ENCODE measurements at regions not wholly inside any gene's neighbourhood (a gene's known extent, or its start where the extent isn't known, plus 50 kb on each side); places are given as distances from the start of the nearest gene placed in this dataset.
"Not testable (repeated sequence)": the region's sequence is repeated elsewhere in the genome, so short reads cannot be mapped to it uniquely, and the experiment has no call there.

GRCh38 chrX:40871385-40872082 is 136.2 kb upstream of the MED14 start:
- Histone ChIP-seq H3K9me3 (no peaks in the 10 kb centered on the region), H3K36me3 (no peaks in the 10 kb centered on the region), H3K27ac (no peak overlapping the region), H3K27me3 (no peaks in the 10 kb centered on the region), H3K4me3 (ENCODE audit: low read depth in 1 of 2, low read length in 1 of 2) (no peak overlapping the region), H3K4me1 (ENCODE audit: control insufficient read depth in 1 of 2, insufficient read depth in 1 of 2, low read depth in 1 of 2, low read length in 1 of 2) (no peaks in the 10 kb centered on the region)
- no peak for TF ChIP-seq CTCF (IDR thresholded peaks at IDR 0.05)

- H3K36me3 ChIP-seq: no peaks in the 10 kb centered on the region
- no peak overlapping the region for H3K27ac ChIP-seq
- no peak for TF ChIP-seq CTCF (IDR thresholded peaks at IDR 0.05)
- no peaks in the 10 kb centered on the region for H3K4me1 ChIP-seq (ENCODE audit: control insufficient read depth in 1 of 2, insufficient read depth in 1 of 2, low read depth in 1 of 2, low read length in 1 of 2)
- H3K9me3 ChIP-seq: no peaks in the 10 kb centered on the region
- H3K4me3 ChIP-seq (ENCODE audit: low read depth in 1 of 2, low read length in 1 of 2): no peak overlapping the region
- no peaks in the 10 kb centered on the region for H3K27me3 ChIP-seq
These were observed 137.0 kb upstream of the MED14 start for GRCh38 chrX:40872351-40872750.

DNA sequence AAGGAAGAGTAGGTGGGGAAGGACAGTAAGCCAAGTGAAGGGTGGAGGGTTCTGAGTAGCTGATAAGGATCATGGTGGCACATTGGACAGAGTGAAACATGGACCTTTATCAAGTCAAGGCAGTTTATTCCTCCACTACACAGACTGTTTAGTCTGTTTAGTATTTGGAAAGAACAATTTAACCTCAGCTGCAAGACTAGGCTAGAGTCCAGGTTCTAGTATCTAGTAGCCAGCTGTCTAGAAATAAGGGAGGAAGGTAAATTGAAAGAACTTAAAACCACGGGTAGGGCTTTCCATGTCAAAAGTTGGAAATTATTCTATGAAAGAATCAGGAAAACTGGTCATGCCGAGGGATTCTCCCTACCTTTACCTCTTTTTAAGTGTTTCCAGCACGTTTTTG is 140.1 kb upstream of the MED14 start:
- Histone ChIP-seq H3K27ac (no peak overlapping the region), H3K4me1 (ENCODE audit: control insufficient read depth in 1 of 2, insufficient read depth in 1 of 2, low read depth in 1 of 2, low read length in 1 of 2) (no peaks in the 10 kb centered on the region), H3K36me3 (no peaks in the 10 kb centered on the region), H3K9me3 (no peaks in the 10 kb centered on the region), H3K27me3 (no peaks in the 10 kb centered on the region), H3K4me3 (ENCODE audit: low read depth in 1 of 2, low read length in 1 of 2) (no peak overlapping the region)
- no peak for TF ChIP-seq CTCF (IDR thresholded peaks at IDR 0.05)

DNA sequence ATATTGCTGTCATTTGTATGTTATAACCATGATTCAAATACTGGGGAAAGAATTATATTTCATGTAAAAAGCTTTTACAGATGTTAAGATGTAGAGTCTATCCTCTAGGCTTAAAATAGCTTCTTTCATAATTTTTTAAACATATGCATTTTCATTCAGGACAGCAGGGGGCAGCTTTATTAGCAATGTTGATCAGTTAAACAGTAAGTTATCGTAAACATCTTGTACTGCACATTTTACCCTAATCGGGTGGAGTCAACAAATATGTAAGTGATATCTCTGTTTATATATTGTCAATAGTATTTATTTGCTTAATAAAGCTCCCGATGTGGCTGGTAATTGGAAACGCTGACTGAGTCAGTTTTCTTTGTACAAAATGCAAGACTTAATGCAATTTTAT is 142.5 kb upstream of the MED14 start:
- H3K27me3 ChIP-seq: no peaks in the 10 kb centered on the region
- no peaks in the 10 kb centered on the region for H3K36me3 ChIP-seq
- no peak overlapping the region for H3K4me3 ChIP-seq (ENCODE audit: low read depth in 1 of 2, low read length in 1 of 2)
- H3K27ac ChIP-seq: no peak overlapping the region
- TF ChIP-seq CTCF (IDR thresholded peaks at IDR 0.05): no peak
- H3K9me3 ChIP-seq: no peaks in the 10 kb centered on the region
- no peaks in the 10 kb centered on the region for H3K4me1 ChIP-seq (ENCODE audit: control insufficient read depth in 1 of 2, insufficient read depth in 1 of 2, low read depth in 1 of 2, low read length in 1 of 2)

DNA sequence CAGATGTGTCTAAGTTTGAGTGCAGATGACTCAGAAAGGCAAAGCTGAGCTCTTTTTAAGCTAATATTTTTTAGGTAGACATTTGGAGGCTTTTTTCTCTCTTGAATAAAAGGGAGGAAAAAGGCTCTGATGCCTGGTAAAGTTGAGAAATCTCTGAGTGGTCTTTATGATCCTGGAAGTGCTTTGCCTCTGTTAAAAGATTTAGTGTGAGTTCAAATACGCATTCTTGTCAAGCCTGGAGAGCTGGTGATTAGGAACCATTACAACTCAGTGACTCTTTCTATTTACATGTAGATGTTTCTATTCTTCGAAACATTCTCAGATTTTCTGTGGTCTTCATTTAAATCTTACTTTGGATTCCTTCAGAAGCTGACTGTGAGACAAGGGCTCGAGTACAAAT is 143.4 kb upstream of the MED14 start:
- H3K9me3 ChIP-seq: no peaks in the 10 kb centered on the region
- H3K27me3 ChIP-seq: no peaks in the 10 kb centered on the region
- no peak overlapping the region for H3K27ac ChIP-seq
- no peak for TF ChIP-seq CTCF (IDR thresholded peaks at IDR 0.05)
- H3K36me3 ChIP-seq: no peaks in the 10 kb centered on the region
- H3K4me3 ChIP-seq (ENCODE audit: low read depth in 1 of 2, low read length in 1 of 2): no peak overlapping the region
- no peaks in the 10 kb centered on the region for H3K4me1 ChIP-seq (ENCODE audit: control insufficient read depth in 1 of 2, insufficient read depth in 1 of 2, low read depth in 1 of 2, low read length in 1 of 2)

DNA sequence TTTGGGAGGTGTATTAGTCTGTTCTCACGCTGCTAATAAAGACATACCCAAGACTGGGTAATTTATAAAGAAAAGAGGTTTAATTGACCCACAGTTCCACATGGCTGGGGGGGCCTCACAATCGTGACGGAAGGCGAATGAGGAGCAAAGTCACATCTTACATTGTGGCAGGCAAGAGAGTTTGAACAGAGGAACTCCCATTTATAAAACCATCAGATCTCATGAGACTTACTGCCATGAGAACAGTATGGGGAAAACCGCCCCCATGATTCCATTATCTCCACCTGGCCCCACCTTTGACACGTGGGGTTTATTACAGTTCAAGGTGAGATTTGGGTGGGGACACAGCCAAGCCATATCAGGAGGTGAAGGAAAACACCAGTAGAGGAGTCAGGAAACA is 143.8 kb upstream of the MED14 start:
- H3K4me1 ChIP-seq (ENCODE audit: control insufficient read depth in 1 of 2, insufficient read depth in 1 of 2, low read depth in 1 of 2, low read length in 1 of 2); H3K36me3 ChIP-seq; H3K27me3 ChIP-seq; H3K9me3 ChIP-seq; H3K27ac ChIP-seq; H3K4me3 ChIP-seq (ENCODE audit: low read depth in 1 of 2, low read length in 1 of 2): not testable (repeated sequence)

Data from neutrophil (primary cell).